ENCODE measurements at regions not wholly inside any gene's neighbourhood (a gene's known extent, or its start where the extent isn't known, plus 50 kb on each side); places are given as distances from the start of the nearest gene placed in this dataset.

DNA sequence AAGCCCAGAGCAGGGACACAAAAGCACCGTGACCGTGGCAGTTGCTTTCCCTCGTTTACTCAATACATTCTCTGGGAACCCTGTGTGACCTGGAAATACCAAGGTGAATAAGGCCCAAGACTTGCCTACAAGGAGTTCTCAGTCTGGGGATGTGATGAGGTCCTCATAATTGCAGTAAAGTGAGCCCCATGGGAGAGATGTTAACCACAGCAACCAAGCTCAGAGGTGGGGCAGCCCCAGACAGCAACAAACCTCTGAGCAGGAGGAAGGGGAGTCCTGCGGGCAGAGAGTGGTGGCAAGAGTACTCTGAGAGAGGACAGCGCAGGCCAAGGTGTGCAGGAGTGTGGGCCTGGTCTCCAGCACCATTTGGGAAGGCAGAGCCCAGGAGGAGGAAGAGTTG, 91.6 kb downstream of the TTC32 start:
- TF ChIP-seq, protein P1, sequence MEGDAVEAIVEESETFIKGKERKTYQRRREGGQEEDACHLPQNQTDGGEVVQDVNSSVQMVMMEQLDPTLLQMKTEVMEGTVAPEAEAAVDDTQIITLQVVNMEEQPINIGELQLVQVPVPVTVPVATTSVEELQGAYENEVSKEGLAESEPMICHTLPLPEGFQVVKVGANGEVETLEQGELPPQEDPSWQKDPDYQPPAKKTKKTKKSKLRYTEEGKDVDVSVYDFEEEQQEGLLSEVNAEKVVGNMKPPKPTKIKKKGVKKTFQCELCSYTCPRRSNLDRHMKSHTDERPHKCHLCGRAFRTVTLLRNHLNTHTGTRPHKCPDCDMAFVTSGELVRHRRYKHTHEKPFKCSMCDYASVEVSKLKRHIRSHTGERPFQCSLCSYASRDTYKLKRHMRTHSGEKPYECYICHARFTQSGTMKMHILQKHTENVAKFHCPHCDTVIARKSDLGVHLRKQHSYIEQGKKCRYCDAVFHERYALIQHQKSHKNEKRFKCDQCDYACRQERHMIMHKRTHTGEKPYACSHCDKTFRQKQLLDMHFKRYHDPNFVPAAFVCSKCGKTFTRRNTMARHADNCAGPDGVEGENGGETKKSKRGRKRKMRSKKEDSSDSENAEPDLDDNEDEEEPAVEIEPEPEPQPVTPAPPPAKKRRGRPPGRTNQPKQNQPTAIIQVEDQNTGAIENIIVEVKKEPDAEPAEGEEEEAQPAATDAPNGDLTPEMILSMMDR (IDR thresholded peaks at IDR 0.05): no peak
- TF ChIP-seq POLR2A (IDR thresholded peaks at IDR 0.05): no peak
